ENCODE measurements at regions not wholly inside any gene's neighbourhood (a gene's known extent, or its start where the extent isn't known, plus 50 kb on each side); places are given as distances from the start of the nearest gene placed in this dataset.

- TF ChIP-seq CTCF (IDR thresholded peaks at IDR 0.05) = no peak
- TF ChIP-seq EP300 (IDR thresholded peaks at IDR 0.05; ENCODE audit: low read depth) = no peak
- no peak for TF ChIP-seq POLR2A (IDR thresholded peaks at IDR 0.05)
Observed at GRCh38 chr18:78129260-78129659, 850.4 kb upstream of the SALL3 start.
